ENCODE measurements at regions not wholly inside any gene's neighbourhood (a gene's known extent, or its start where the extent isn't known, plus 50 kb on each side); places are given as distances from the start of the nearest gene placed in this dataset.
"Not testable (repeated sequence)": the region's sequence is repeated elsewhere in the genome, so short reads cannot be mapped to it uniquely, and the experiment has no call there.

GRCh38 chr13:79989217-79989661 lies 351.7 kb downstream of the SPRY2 start:
- DNase-seq (ENCODE audit: low read depth, low spot score): no peak

GRCh38 chr13:79988573-79988972 lies 352.4 kb downstream of the SPRY2 start:
- no peak for DNase-seq (ENCODE audit: low read depth, low spot score)

GRCh38 chr13:79987761-79988160 lies 353.2 kb downstream of the SPRY2 start:
- no peak for DNase-seq (ENCODE audit: low read depth, low spot score)

- no peak for DNase-seq (ENCODE audit: low read depth, low spot score)
Measured at GRCh38 chr13:79987323-79987722, 353.6 kb downstream of the SPRY2 start.

- DNase-seq (ENCODE audit: low read depth, low spot score): no peak
Measured at GRCh38 chr13:79986890-79987289, 354.0 kb downstream of the SPRY2 start.

GRCh38 chr13:79974935-79975650 lies 365.8 kb downstream of the SPRY2 start:
- not testable (repeated sequence) for DNase-seq (ENCODE audit: low read depth, low spot score)

GRCh38 chr13:79973533-79973963 lies 367.4 kb downstream of the SPRY2 start:
- DNase-seq (ENCODE audit: low read depth, low spot score): no peak

- DNase-seq (ENCODE audit: low read depth, low spot score): no peak
Measured at GRCh38 chr13:79972066-79972569, 368.8 kb downstream of the SPRY2 start.

GRCh38 chr13:79966493-79966895 lies 374.4 kb downstream of the SPRY2 start:
- DNase-seq (ENCODE audit: low read depth, low spot score): peak; percentile 40

- no peak for DNase-seq (ENCODE audit: low read depth, low spot score)
Measured at GRCh38 chr13:79966059-79966458, 374.9 kb downstream of the SPRY2 start.

GRCh38 chr13:79946556-79946955 lies 394.4 kb downstream of the SPRY2 start:
- no peak for DNase-seq (ENCODE audit: low read depth, low spot score)

GRCh38 chr13:79943346-79944023 lies 397.4 kb downstream of the SPRY2 start:
- DNase-seq (ENCODE audit: low read depth, low spot score): no peak

- no peak for DNase-seq (ENCODE audit: low read depth, low spot score)
Measured at GRCh38 chr13:79941752-79942151, 399.2 kb downstream of the SPRY2 start.

GRCh38 chr13:79939689-79940088 lies 401.2 kb downstream of the SPRY2 start:
- DNase-seq (ENCODE audit: low read depth, low spot score): no peak

- no peak for DNase-seq (ENCODE audit: low read depth, low spot score)
Measured at GRCh38 chr13:79937771-79938216, 403.1 kb downstream of the SPRY2 start.

- DNase-seq (ENCODE audit: low read depth, low spot score): no peak
Measured at GRCh38 chr13:79937311-79937710, 403.6 kb downstream of the SPRY2 start.

- no peak for DNase-seq (ENCODE audit: low read depth, low spot score)
Measured at GRCh38 chr13:79936368-79937136, 404.4 kb downstream of the SPRY2 start.

GRCh38 chr13:79935121-79935520 lies 405.8 kb downstream of the SPRY2 start:
- no peak for DNase-seq (ENCODE audit: low read depth, low spot score)

GRCh38 chr13:79933389-79933788 lies 407.5 kb downstream of the SPRY2 start:
- no peak for DNase-seq (ENCODE audit: low read depth, low spot score)

GRCh38 chr13:79932556-79932955 lies 408.4 kb downstream of the SPRY2 start:
- DNase-seq (ENCODE audit: low read depth, low spot score): no peak

GRCh38 chr13:79923973-79924556 lies 416.9 kb downstream of the SPRY2 start:
- not testable (repeated sequence) for DNase-seq (ENCODE audit: low read depth, low spot score)

GRCh38 chr13:79919091-79919490 lies 421.8 kb downstream of the SPRY2 start:
- DNase-seq (ENCODE audit: low read depth, low spot score): no peak
